Fibroblast of lung (primary cell): ENCODE measurements at regions not wholly inside any gene's neighbourhood (a gene's known extent, or its start where the extent isn't known, plus 50 kb on each side); places are given as distances from the start of the nearest gene placed in this dataset.

Source experiments
- DNase-seq, 2 donors: peaks; one replicate each; pipeline versions ENCODE4 v3.0.0 to v3.0.0-alpha.2; 2010; ENCODE audit warnings: low read depth in 2 of 2
- H2AFZ ChIP-seq: 2 replicates; pipeline ENCODE4 v1.5.1; 2012; ENCODE audit warnings: low read length, control low read depth, inconsistent platforms
- H3K27ac ChIP-seq: 2 replicates; pipeline ENCODE4 v1.5.1; 2011; ENCODE audit warnings: low read length, control low read depth; ENCODE audit not compliant: insufficient read depth
- H3K27me3 ChIP-seq: 2 replicates; pipeline ENCODE4 v1.5.1; 2011; ENCODE audit warnings: mild to moderate bottlenecking, low read length; ENCODE audit not compliant: control insufficient read depth, insufficient read depth
- H3K36me3 ChIP-seq: 2 replicates; pipeline ENCODE4 v1.5.1; 2011; ENCODE audit warnings: low read length; ENCODE audit not compliant: control insufficient read depth, insufficient read depth
- H3K4me1 ChIP-seq: 2 replicates; pipeline ENCODE4 v1.5.1; 2011; ENCODE audit warnings: low read length; ENCODE audit not compliant: control insufficient read depth, insufficient read depth; ENCODE audit errors: extremely low read depth
- H3K4me2 ChIP-seq: 2 replicates; pipeline ENCODE4 v1.5.1; 2011; ENCODE audit warnings: low read length, control low read depth; ENCODE audit not compliant: insufficient read depth; ENCODE audit errors: extremely low read depth
- H3K4me3 ChIP-seq, 4 experiments: fragments of 200-600 bp in 1 of 4; sonication (generic) in 1 of 4; replicated peaks in 1 of 4; 2 replicates each; pipeline ENCODE4 v1.5.1; 2011 to 2016; ENCODE audit warnings: low read length in 4 of 4, low read depth in 3 of 4, mild to moderate bottlenecking in 3 of 4, control low read depth in 2 of 4, inconsistent platforms in 1 of 4, mixed read lengths in 1 of 4; ENCODE audit not compliant: insufficient read depth in 1 of 4; ENCODE audit errors: control extremely low read depth in 1 of 4
- H3K79me2 ChIP-seq: 2 replicates; pipeline ENCODE4 v1.5.1; 2012; ENCODE audit warnings: mild to moderate bottlenecking, low read length, inconsistent platforms; ENCODE audit not compliant: control insufficient read depth, insufficient read depth
- H3K9ac ChIP-seq: 2 replicates; pipeline ENCODE4 v1.5.1; 2011; ENCODE audit warnings: mild to moderate bottlenecking, low read length, control low read depth; ENCODE audit not compliant: insufficient read depth
- H3K9me3 ChIP-seq: 2 replicates; pipeline ENCODE4 v1.5.1; 2012; ENCODE audit warnings: low read depth, low read length; ENCODE audit not compliant: control insufficient read depth, insufficient read depth
- H4K20me1 ChIP-seq: 2 replicates; pipeline ENCODE4 v1.5.1; 2011; ENCODE audit warnings: low read length; ENCODE audit not compliant: control insufficient read depth, insufficient read depth; ENCODE audit errors: extremely low read depth
- CTCF ChIP-seq, 2 donors: IDR thresholded peaks in 1 of 2; conservative IDR thresholded peaks in 1 of 2; 1 replicate in 1 of 2; 2 replicates in 1 of 2; pipeline ENCODE4 v1.5.1; 2011 to 2012; ENCODE audit warnings: low read length in 2 of 2, control low read depth in 1 of 2, inconsistent platforms in 1 of 2, low read depth in 1 of 2, mild to moderate bottlenecking in 1 of 2
- EZH2 ChIP-seq: IDR thresholded peaks from 2 replicates; pipeline ENCODE4 v1.5.1; 2012; ENCODE audit warnings: low read length, control low read depth, mild to moderate bottlenecking; ENCODE audit errors: missing control alignments

DNA sequence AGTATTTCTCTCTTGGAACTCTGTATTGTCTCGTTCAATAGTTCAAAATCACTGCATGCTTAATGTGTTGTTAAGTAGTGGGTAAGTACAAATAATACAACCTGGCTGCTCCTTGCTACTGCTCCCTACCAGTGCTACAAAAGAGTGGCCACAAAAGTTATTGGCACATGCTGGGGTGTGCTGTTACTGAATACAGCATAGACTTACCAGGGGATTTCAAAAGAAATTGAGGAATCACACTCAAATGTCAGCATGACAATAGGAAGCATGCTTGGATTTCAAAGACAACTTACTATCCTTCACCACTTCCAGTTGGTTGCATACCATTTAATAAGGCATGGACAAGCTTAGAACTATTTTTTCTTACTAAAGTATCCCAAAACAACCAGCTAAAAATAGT lies 1041.3 kb upstream of the SPRY2 start:
- Histone ChIP-seq H3K27ac (no peak overlapping the region), H3K4me2 (no peak overlapping the region), H3K9me3 (no peaks in the 10 kb centered on the region), H2AFZ (no peak overlapping the region), H3K27me3 (no peaks in the 10 kb centered on the region), H3K4me3 (no peak overlapping the region), H4K20me1 (no peaks in the 10 kb centered on the region), H3K36me3 (no peaks in the 10 kb centered on the region), H3K9ac (no peak overlapping the region), H3K4me1 (no peaks in the 10 kb centered on the region), H3K79me2 (no peaks in the 10 kb centered on the region)
- TF ChIP-seq EZH2 (no peak), CTCF (conservative IDR thresholded peaks at IDR 0.05 in 1 of 2, IDR thresholded peaks at IDR 0.05 in 1 of 2; ENCODE audit: low read depth in 1 of 2, low read length in 2 of 2) (no peak)
- DNase-seq, result no peak

- Histone ChIP-seq H3K27me3 (no peaks in the 10 kb centered on the region), H3K9ac (no peak overlapping the region), H3K36me3 (no peaks in the 10 kb centered on the region), H3K4me3 (no peak overlapping the region), H3K4me2 (no peak overlapping the region), H2AFZ (no peak overlapping the region), H3K79me2 (no peaks in the 10 kb centered on the region), H3K4me1 (no peaks in the 10 kb centered on the region), H4K20me1 (no peaks in the 10 kb centered on the region), H3K9me3 (no peaks in the 10 kb centered on the region), H3K27ac (no peak overlapping the region)
- TF ChIP-seq CTCF (conservative IDR thresholded peaks at IDR 0.05 in 1 of 2, IDR thresholded peaks at IDR 0.05 in 1 of 2; ENCODE audit: low read depth in 1 of 2, low read length in 2 of 2) (no peak), EZH2 (no peak)
- no peak for DNase-seq
Observed at GRCh38 chr13:81381560-81381959, 1040.6 kb upstream of the SPRY2 start.

- no peak for DNase-seq
Observed at GRCh38 chr13:81379183-81379582, 1038.3 kb upstream of the SPRY2 start.

More at GRCh38 chr13:81379183-81379582, 1038.3 kb upstream of the SPRY2 start:
- Histone ChIP-seq H3K4me1 (no peaks in the 10 kb centered on the region), H4K20me1 (no peaks in the 10 kb centered on the region), H3K27me3 (no peaks in the 10 kb centered on the region), H3K4me3 (no peak overlapping the region), H3K79me2 (no peaks in the 10 kb centered on the region), H3K27ac (no peak overlapping the region), H3K9ac (no peak overlapping the region), H3K36me3 (no peaks in the 10 kb centered on the region), H3K9me3 (no peaks in the 10 kb centered on the region), H3K4me2 (no peak overlapping the region), H2AFZ (no peak overlapping the region)
- TF ChIP-seq EZH2 (no peak), CTCF (conservative IDR thresholded peaks at IDR 0.05 in 1 of 2, IDR thresholded peaks at IDR 0.05 in 1 of 2; ENCODE audit: low read depth in 1 of 2, low read length in 2 of 2) (no peak)
